ENCODE measurements at regions not wholly inside any gene's neighbourhood (a gene's known extent, or its start where the extent isn't known, plus 50 kb on each side); places are given as distances from the start of the nearest gene placed in this dataset.

GRCh38 chr16:50999181-50999580, 151.9 kb downstream of the SALL1 start:
- no peak overlapping the region for H3K9ac ChIP-seq (replicated peaks; ENCODE audit: extremely low read depth, insufficient read depth, low read length)
- BruUV-seq (replicated peaks) = no TSS peak
- no peaks in the 10 kb centered on the region for H3K27me3 ChIP-seq (ENCODE audit: control insufficient read depth in 2 of 2, insufficient read depth in 2 of 2, low read length in 2 of 2)
- no peak overlapping the region for H3K27ac ChIP-seq (ENCODE audit: insufficient read depth, low read depth, low read length)
- ChIA-PET POLR2A (no interaction called here), CTCF (no interaction called here)
- H3K4me2 ChIP-seq (ENCODE audit: insufficient read depth, low read length) = no peak overlapping the region
- H3K4me1 ChIP-seq (ENCODE audit: control insufficient read depth, extremely low read depth, insufficient read depth, low read length) = no peaks in the 10 kb centered on the region
- H3K36me3 ChIP-seq (ENCODE audit: control insufficient read depth in 2 of 2, extremely low read depth in 1 of 2, insufficient read depth in 2 of 2, low read length in 2 of 2) = no peaks in the 10 kb centered on the region
- TF ChIP-seq EZH2 (IDR thresholded peaks at IDR 0.05; ENCODE audit: borderline replicate concordance, low read depth, low read length, severe bottlenecking) (no peak), GATA2 (IDR thresholded peaks at IDR 0.05; ENCODE audit: insufficient read depth, insufficient read length, low read depth, low read length) (no peak), CTCF (IDR thresholded peaks at IDR 0.05; ENCODE audit: extremely low read depth in 1 of 2, insufficient read depth in 1 of 2, low read depth in 1 of 2, low read length in 2 of 2) (no peak), POLR2AphosphoS5 (IDR thresholded peaks at IDR 0.05; ENCODE audit: insufficient read depth, low read depth, low read length) (no peak), MAX (IDR thresholded peaks at IDR 0.05; ENCODE audit: insufficient read depth, insufficient read length) (no peak), FOS (IDR thresholded peaks at IDR 0.05; ENCODE audit: borderline replicate concordance, insufficient read depth, low read length) (no peak), JUN (IDR thresholded peaks at IDR 0.05; ENCODE audit: borderline replicate concordance, insufficient read depth, insufficient read length, low read depth) (no peak), MYC (IDR thresholded peaks at IDR 0.05; ENCODE audit: low read depth, low read length) (no peak), POLR2A (IDR thresholded peaks at IDR 0.05; ENCODE audit: low read depth, low read length) (no peak)
- no peaks in the 10 kb centered on the region for H3K9me1 ChIP-seq (replicated peaks; ENCODE audit: control insufficient read depth, extremely low read depth, insufficient read depth, low read length)
- dilution Hi-C loops (cut with MboI; ENCODE audit: extremely low pct_ligation_motif_present, low sequenced_read_pairs) = no loop called here
- H3K4me3 ChIP-seq (replicated peaks in 1 of 3; ENCODE audit: insufficient read depth in 1 of 3, low read depth in 1 of 3, low read length in 3 of 3) = no peak overlapping the region
- H4K20me1 ChIP-seq (replicated peaks; ENCODE audit: control insufficient read depth, extremely low read depth, insufficient read depth, low read length) = no peaks in the 10 kb centered on the region
- no peak overlapping the region for H2AFZ ChIP-seq (ENCODE audit: low read depth, low read length)
- no peaks in the 10 kb centered on the region for H3K79me2 ChIP-seq (ENCODE audit: control insufficient read depth, insufficient read depth, low read length)
- H3K9me3 ChIP-seq (replicated peaks; ENCODE audit: control insufficient read depth, insufficient read depth, low read length) = peaks cover 4% of the 10 kb centered on the region
- FAIRE-seq = no peak
- DNase-seq (ENCODE audit: low read depth, low spot score) = no peak
- intact Hi-C loops (cut with micrococcal nuclease) = no loop called here

All from endothelial cell of umbilical vein (primary cell).